Lung (tissue), 11 donors: ENCODE measurements at regions not wholly inside any gene's neighbourhood (a gene's known extent, or its start where the extent isn't known, plus 50 kb on each side); places are given as distances from the start of the nearest gene placed in this dataset.

Experiments
- ATAC-seq: fragments of 200-7000 bp; cut with Tn5 transposase; one replicate; pipeline ENCODE4 v1.9.1; 2020; ENCODE audit warnings: moderate number of reproducible peaks; ENCODE audit not compliant: insufficient read depth, low FRiP score
- DNase-seq, 3 donors: peaks; one replicate each; pipeline ENCODE4 v3.0.0-alpha.2; 2013 to 2017
- H3K27ac ChIP-seq, 2 donors: one replicate each; pipeline ENCODE4 v1.5.1; 2013; ENCODE audit warnings: mild to moderate bottlenecking in 2 of 2, moderate library complexity in 2 of 2, control low read depth in 1 of 2, inconsistent platforms in 1 of 2, low read depth in 1 of 2, low read length in 1 of 2
- H3K27me3 ChIP-seq, 3 donors: one replicate each; pipeline ENCODE4 v1.5.1; 2013; ENCODE audit warnings: low read length in 2 of 3; ENCODE audit not compliant: control insufficient read depth in 3 of 3, insufficient read depth in 3 of 3
- H3K36me3 ChIP-seq, 4 donors: one replicate each; pipeline ENCODE4 v1.5.1; 2013; ENCODE audit warnings: low read length in 4 of 4, mild to moderate bottlenecking in 1 of 4, moderate library complexity in 1 of 4; ENCODE audit not compliant: control insufficient read depth in 4 of 4, insufficient read depth in 4 of 4
- H3K4me1 ChIP-seq, 5 donors: one replicate each; pipeline ENCODE4 v1.5.1; 2013; ENCODE audit warnings: low read length in 5 of 5, mild to moderate bottlenecking in 2 of 5, moderate library complexity in 1 of 5; ENCODE audit not compliant: control insufficient read depth in 5 of 5, insufficient read depth in 5 of 5
- H3K4me3 ChIP-seq: one replicate; pipeline ENCODE4 v1.5.1; 2013; ENCODE audit warnings: mild to moderate bottlenecking, control low read depth, moderate library complexity
- H3K9ac ChIP-seq, 2 donors: one replicate each; pipeline ENCODE4 v1.5.1; 2013; ENCODE audit warnings: low read length in 2 of 2, control low read depth in 1 of 2; ENCODE audit not compliant: insufficient read depth in 1 of 2
- H3K9me3 ChIP-seq, 4 donors: one replicate each; pipeline ENCODE4 v1.5.1; 2013; ENCODE audit warnings: low read length in 3 of 4, mild to moderate bottlenecking in 1 of 4, moderate library complexity in 1 of 4; ENCODE audit not compliant: control insufficient read depth in 4 of 4, insufficient read depth in 3 of 4
- WGBS, 2 donors: extraction: QIAGEN DNeasy Blood & Tissue Kit; methylation state at CpG; one replicate each; pipeline ENCODE4 v1.1.7; 2013; 5-methylcytosine and 5-hydroxymethylcytosine counted together
- TF ChIP-seq, protein P1 (sequence below): IDR thresholded peaks from 2 replicates; pipeline ENCODE4 v1.5.1; 2012; ENCODE audit warnings: mild to moderate bottlenecking; ENCODE audit errors: control extremely low read depth, extremely low read depth
- donor health status: control.
- donor health status: control.
- donor health status: Bipolar disorder and iron deficiency.
- donor health status: healthy.
- donor health status: DM: yes; HTN: yes; CAD: no.

DNA sequence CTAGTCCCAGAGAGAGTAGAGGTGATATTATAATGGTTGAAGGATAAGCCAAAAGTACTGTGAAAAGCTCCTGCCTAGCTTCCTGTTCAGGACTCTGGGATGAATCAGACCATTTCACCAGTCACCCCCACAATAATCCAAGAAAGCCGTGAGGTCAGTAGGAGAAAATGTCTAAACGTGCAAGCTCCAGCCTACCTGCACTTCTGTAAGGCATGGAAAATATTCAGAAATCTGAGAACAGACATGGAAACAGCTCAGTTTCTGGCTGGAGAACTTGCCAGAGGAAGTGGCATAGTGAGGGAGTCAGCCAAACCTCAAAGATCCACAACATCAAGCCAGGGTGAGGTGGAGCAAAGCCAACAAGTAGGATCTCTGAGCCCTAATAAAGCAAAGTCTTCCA, 58.2 kb downstream of the ELAPOR2 start:
- Histone ChIP-seq H3K4me1 (peaks cover 0 to 29% (median 12%) of the 10 kb centered on the region in 5 donors), H3K9me3 (no peaks in the 10 kb centered on the region), H3K9ac (no peak overlapping the region), H3K36me3 (no peaks in the 10 kb centered on the region), H3K27me3 (no peaks in the 10 kb centered on the region), H3K27ac (no peak overlapping the region), H3K4me3 (no peak overlapping the region)
- DNase-seq (peak in 2 of 3 donors; percentile 26 to 33), ATAC-seq (no peak)
- TF ChIP-seq, protein P1, sequence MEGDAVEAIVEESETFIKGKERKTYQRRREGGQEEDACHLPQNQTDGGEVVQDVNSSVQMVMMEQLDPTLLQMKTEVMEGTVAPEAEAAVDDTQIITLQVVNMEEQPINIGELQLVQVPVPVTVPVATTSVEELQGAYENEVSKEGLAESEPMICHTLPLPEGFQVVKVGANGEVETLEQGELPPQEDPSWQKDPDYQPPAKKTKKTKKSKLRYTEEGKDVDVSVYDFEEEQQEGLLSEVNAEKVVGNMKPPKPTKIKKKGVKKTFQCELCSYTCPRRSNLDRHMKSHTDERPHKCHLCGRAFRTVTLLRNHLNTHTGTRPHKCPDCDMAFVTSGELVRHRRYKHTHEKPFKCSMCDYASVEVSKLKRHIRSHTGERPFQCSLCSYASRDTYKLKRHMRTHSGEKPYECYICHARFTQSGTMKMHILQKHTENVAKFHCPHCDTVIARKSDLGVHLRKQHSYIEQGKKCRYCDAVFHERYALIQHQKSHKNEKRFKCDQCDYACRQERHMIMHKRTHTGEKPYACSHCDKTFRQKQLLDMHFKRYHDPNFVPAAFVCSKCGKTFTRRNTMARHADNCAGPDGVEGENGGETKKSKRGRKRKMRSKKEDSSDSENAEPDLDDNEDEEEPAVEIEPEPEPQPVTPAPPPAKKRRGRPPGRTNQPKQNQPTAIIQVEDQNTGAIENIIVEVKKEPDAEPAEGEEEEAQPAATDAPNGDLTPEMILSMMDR: no peak
- WGBS, 2 donors: 69 to 86% methylated on average over 2 of the region's 2 CpGs

DNA sequence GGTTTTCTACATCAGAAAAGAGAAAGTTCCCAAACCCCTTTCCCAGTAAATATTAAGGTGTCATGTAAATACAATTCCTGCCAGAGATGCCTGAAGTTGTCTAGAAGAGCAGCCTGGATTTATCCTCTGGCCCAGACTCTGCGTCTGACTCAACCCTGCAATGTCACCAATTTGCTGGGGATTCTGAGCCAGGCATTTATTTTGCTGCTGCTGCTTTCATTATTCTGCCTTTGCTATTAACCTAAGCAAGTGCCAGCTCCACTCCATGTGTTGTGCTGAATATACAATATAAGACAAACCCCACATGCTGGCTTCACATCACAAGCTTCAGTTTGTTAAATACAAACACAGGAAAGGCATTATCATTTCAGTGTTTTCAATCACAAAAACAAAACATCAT, 59.1 kb downstream of the ELAPOR2 start:
- Histone ChIP-seq H3K27ac (no peak overlapping the region), H3K4me1 (peaks cover 0 to 29% (median 12%) of the 10 kb centered on the region in 5 donors), H3K9me3 (no peaks in the 10 kb centered on the region), H3K27me3 (no peaks in the 10 kb centered on the region), H3K4me3 (no peak overlapping the region), H3K9ac (no peak overlapping the region), H3K36me3 (no peaks in the 10 kb centered on the region)
- TF ChIP-seq, protein P1: no peak
- 40 to 77% methylated on average over 1 of the region's 1 CpG for WGBS, 2 donors
- DNase-seq (peak; percentile 58 to 85 (median 82)), ATAC-seq (no peak)

DNA sequence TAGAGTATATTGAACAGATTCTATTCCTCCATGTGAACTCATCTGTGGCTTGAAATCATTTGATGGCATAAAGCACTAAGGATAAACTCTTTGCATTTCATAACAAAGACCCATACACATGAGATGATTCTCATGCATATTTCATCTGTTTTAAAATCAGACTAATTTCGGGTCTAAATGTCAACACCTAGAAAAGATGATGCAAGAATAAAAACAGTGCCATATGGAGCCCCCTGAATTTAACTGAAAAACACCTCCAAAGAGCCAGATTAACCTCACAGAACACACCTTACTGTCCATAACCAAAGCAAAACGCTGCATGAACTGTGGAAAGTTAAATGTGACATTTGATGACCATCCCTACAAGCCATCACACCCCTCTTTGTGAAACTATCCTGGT, 59.7 kb downstream of the ELAPOR2 start:
- H3K27ac ChIP-seq: no peak overlapping the region
- H3K4me1 ChIP-seq: peaks cover 0 to 29% (median 12%) of the 10 kb centered on the region in 5 donors
- no peaks in the 10 kb centered on the region for H3K27me3 ChIP-seq
- no peak overlapping the region for H3K4me3 ChIP-seq
- no peak for ATAC-seq
- WGBS, 2 donors: 71 to 82% methylated on average over 2 of the region's 2 CpGs
- H3K9me3 ChIP-seq: no peaks in the 10 kb centered on the region
- TF ChIP-seq, protein P1: no peak
- no peak overlapping the region for H3K9ac ChIP-seq
- H3K36me3 ChIP-seq: no peaks in the 10 kb centered on the region
- DNase-seq: no peak

- TF ChIP-seq, protein P1: no peak
- ATAC-seq (no peak), DNase-seq (no peak)
- 81 to 83% methylated on average over 1 of the region's 1 CpG for WGBS, 2 donors
- Histone ChIP-seq H3K27ac (no peak overlapping the region), H3K27me3 (no peaks in the 10 kb centered on the region), H3K36me3 (no peaks in the 10 kb centered on the region), H3K4me3 (no peak overlapping the region), H3K4me1 (peaks cover 0 to 12% (median 5%) of the 10 kb centered on the region in 5 donors), H3K9me3 (no peaks in the 10 kb centered on the region), H3K9ac (no peak overlapping the region)
Measured at GRCh38 chr7:86995814-86996213, 63.6 kb downstream of the ELAPOR2 start.
